ENCODE measurements at regions not wholly inside any gene's neighbourhood (a gene's known extent, or its start where the extent isn't known, plus 50 kb on each side); places are given as distances from the start of the nearest gene placed in this dataset.

DNA sequence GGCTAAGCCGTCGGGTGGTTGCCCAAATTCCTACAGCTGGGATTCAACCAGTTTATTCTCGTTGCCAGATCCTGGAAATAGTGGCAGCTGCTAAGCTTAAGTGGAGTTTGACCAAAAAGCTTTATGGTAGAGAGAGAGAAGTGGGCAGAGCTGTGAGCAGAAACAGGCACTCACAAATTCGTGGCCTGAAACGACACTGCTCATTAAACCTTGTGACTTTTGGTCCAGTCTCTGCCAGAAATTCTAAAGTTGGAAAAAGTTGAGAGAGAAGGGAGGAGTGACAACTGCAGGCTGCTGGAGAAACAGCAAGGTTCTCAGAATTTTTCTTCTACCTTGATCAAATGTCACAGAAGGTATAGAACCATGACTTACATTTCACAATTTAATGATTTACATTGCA, 131.5 kb downstream of the MTX3 start:
- Histone ChIP-seq H3K36me3 (ENCODE audit: insufficient read depth, low read length) (no peaks in the 10 kb centered on the region), H3K27me3 (ENCODE audit: insufficient read depth, low read length, poor library complexity, severe bottlenecking) (no peaks in the 10 kb centered on the region), H3K4me3 (ENCODE audit: low read length, poor library complexity, severe bottlenecking) (no peak overlapping the region), H2AFZ (ENCODE audit: low read length) (no peak overlapping the region), H3K4me2 (ENCODE audit: low read depth, low read length, poor library complexity, severe bottlenecking) (no peak overlapping the region), H3K9me2 (replicated peaks; ENCODE audit: low read depth, low read length) (no peaks in the 10 kb centered on the region), H3K9ac (ENCODE audit: low read depth, low read length, poor library complexity, severe bottlenecking) (no peak overlapping the region), H3K4me1 (ENCODE audit: insufficient read depth, low read length, poor library complexity, severe bottlenecking) (no peaks in the 10 kb centered on the region), H3F3A (ENCODE audit: low read depth) (no peaks in the 10 kb centered on the region), H3K79me2 (ENCODE audit: insufficient read depth, low read length) (no peaks in the 10 kb centered on the region), H3K9me3 (ENCODE audit: insufficient read depth, low read depth, low read length) (no peaks in the 10 kb centered on the region), H4K20me1 (ENCODE audit: insufficient read depth, low read length, poor library complexity, severe bottlenecking) (no peaks in the 10 kb centered on the region)
- no peak for TF ChIP-seq EZH2phosphoT487 (IDR thresholded peaks at IDR 0.05; ENCODE audit: borderline replicate concordance)
- TF ChIP-seq, protein P1, sequence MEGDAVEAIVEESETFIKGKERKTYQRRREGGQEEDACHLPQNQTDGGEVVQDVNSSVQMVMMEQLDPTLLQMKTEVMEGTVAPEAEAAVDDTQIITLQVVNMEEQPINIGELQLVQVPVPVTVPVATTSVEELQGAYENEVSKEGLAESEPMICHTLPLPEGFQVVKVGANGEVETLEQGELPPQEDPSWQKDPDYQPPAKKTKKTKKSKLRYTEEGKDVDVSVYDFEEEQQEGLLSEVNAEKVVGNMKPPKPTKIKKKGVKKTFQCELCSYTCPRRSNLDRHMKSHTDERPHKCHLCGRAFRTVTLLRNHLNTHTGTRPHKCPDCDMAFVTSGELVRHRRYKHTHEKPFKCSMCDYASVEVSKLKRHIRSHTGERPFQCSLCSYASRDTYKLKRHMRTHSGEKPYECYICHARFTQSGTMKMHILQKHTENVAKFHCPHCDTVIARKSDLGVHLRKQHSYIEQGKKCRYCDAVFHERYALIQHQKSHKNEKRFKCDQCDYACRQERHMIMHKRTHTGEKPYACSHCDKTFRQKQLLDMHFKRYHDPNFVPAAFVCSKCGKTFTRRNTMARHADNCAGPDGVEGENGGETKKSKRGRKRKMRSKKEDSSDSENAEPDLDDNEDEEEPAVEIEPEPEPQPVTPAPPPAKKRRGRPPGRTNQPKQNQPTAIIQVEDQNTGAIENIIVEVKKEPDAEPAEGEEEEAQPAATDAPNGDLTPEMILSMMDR (conservative IDR thresholded peaks at IDR 0.05; ENCODE audit: low read length), result no peak

DNA sequence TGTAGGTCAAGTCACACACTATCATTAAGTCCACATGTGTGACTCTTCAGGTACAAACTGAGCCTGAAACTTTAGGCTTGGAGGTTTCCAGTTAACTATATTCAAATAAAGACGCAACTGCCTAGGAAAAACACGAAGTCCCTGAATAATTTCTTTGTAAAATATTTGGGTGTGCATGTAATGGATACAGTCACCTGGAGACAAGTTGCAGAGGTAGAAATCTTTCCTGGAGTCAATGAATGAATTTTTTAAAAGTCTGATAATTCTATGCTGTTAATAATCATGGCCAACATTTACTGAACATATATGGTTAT, 132.7 kb downstream of the MTX3 start:
- Histone ChIP-seq H3F3A (ENCODE audit: low read depth) (no peaks in the 10 kb centered on the region), H3K4me3 (ENCODE audit: low read length, poor library complexity, severe bottlenecking) (no peak overlapping the region), H3K9me2 (replicated peaks; ENCODE audit: low read depth, low read length) (no peaks in the 10 kb centered on the region), H3K79me2 (ENCODE audit: insufficient read depth, low read length) (no peaks in the 10 kb centered on the region), H3K4me1 (ENCODE audit: insufficient read depth, low read length, poor library complexity, severe bottlenecking) (no peaks in the 10 kb centered on the region), H3K36me3 (ENCODE audit: insufficient read depth, low read length) (no peaks in the 10 kb centered on the region), H2AFZ (ENCODE audit: low read length) (peak overlapping the region; percentile 54; the same call in 1 of the 2 replicates), H3K27me3 (ENCODE audit: insufficient read depth, low read length, poor library complexity, severe bottlenecking) (no peaks in the 10 kb centered on the region), H4K20me1 (ENCODE audit: insufficient read depth, low read length, poor library complexity, severe bottlenecking) (no peaks in the 10 kb centered on the region), H3K4me2 (ENCODE audit: low read depth, low read length, poor library complexity, severe bottlenecking) (no peak overlapping the region), H3K9me3 (ENCODE audit: insufficient read depth, low read depth, low read length) (no peaks in the 10 kb centered on the region), H3K9ac (ENCODE audit: low read depth, low read length, poor library complexity, severe bottlenecking) (no peak overlapping the region)
- no peak for TF ChIP-seq EZH2phosphoT487 (IDR thresholded peaks at IDR 0.05; ENCODE audit: borderline replicate concordance)
- TF ChIP-seq, protein P1 (conservative IDR thresholded peaks at IDR 0.05; ENCODE audit: low read length), result no peak

DNA sequence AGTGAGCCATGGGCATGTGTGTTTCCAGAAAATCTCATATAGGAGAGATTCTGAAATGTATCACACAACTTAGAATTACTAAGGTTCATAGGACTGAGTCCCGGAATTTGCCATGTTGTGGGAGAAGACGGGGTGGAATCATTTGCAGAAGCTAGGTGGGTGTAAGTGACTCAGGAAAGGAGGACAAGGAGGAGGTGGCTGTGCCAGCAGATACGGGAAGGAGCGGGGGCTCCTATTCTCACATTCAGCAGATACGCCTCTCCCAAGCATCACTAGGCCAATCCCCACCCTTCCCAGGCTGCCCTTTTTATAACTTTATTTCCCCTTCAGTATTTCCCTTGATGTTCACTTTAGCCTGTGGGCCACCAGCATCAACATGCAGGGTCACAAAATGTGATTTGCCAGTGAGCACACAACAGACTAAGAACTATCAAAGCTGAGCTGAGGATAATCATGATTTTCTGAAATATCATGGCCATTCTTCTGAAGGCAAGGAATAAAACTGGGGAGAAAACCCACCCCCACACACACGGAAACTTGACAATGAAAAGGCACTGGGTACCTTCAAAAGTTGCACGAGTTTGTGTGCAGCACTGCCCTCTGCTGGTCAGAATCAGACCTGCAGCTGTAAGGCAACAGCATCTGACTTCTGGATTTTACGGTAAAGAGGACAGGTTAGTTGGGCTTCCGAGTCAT, 133.2 kb downstream of the MTX3 start:
- Histone ChIP-seq H3K9me2 (replicated peaks; ENCODE audit: low read depth, low read length) (no peaks in the 10 kb centered on the region), H3K4me2 (ENCODE audit: low read depth, low read length, poor library complexity, severe bottlenecking) (no peak overlapping the region), H3K36me3 (ENCODE audit: insufficient read depth, low read length) (no peaks in the 10 kb centered on the region), H3K9ac (ENCODE audit: low read depth, low read length, poor library complexity, severe bottlenecking) (no peak overlapping the region), H3K79me2 (ENCODE audit: insufficient read depth, low read length) (no peaks in the 10 kb centered on the region), H3K4me1 (ENCODE audit: insufficient read depth, low read length, poor library complexity, severe bottlenecking) (no peaks in the 10 kb centered on the region), H3F3A (ENCODE audit: low read depth) (no peaks in the 10 kb centered on the region), H3K27me3 (ENCODE audit: insufficient read depth, low read length, poor library complexity, severe bottlenecking) (no peaks in the 10 kb centered on the region), H3K9me3 (ENCODE audit: insufficient read depth, low read depth, low read length) (no peaks in the 10 kb centered on the region), H4K20me1 (ENCODE audit: insufficient read depth, low read length, poor library complexity, severe bottlenecking) (no peaks in the 10 kb centered on the region), H3K4me3 (ENCODE audit: low read length, poor library complexity, severe bottlenecking) (no peak overlapping the region), H2AFZ (ENCODE audit: low read length) (peak overlapping the region; percentile 54)
- no peak for TF ChIP-seq EZH2phosphoT487 (IDR thresholded peaks at IDR 0.05; ENCODE audit: borderline replicate concordance)
- TF ChIP-seq, protein P1 (conservative IDR thresholded peaks at IDR 0.05; ENCODE audit: low read length), result peak; percentile 99

Data from Loucy (cell line).